ENCODE measurements at regions not wholly inside any gene's neighbourhood (a gene's known extent, or its start where the extent isn't known, plus 50 kb on each side); places are given as distances from the start of the nearest gene placed in this dataset.

- DNase-seq = no peak
Observed at GRCh38 chr18:76252880-76253279, 242.2 kb downstream of the ZNF516 start.

- DNase-seq = no peak
Observed at GRCh38 chr18:76252139-76252538, 242.9 kb downstream of the ZNF516 start.

GRCh38 chr18:76251691-76252090 lies 243.4 kb downstream of the ZNF516 start:
- no peak for DNase-seq

GRCh38 chr18:76246590-76246989 lies 248.5 kb downstream of the ZNF516 start:
- no peak for DNase-seq

- DNase-seq = no peak
Observed at GRCh38 chr18:76234676-76235060, 260.4 kb downstream of the ZNF516 start.

- no peak for DNase-seq
Observed at GRCh38 chr18:76233876-76234675, 261.0 kb downstream of the ZNF516 start.

- no peak for DNase-seq
Observed at GRCh38 chr18:76233406-76233805, 261.6 kb downstream of the ZNF516 start.

- no peak for DNase-seq
Observed at GRCh38 chr18:76232779-76233178, 262.3 kb downstream of the ZNF516 start.

- DNase-seq = no peak
Observed at GRCh38 chr18:76232010-76232409, 263.0 kb downstream of the ZNF516 start.

- DNase-seq = no peak
Observed at GRCh38 chr18:76231402-76231801, 263.6 kb downstream of the ZNF516 start.

GRCh38 chr18:76230791-76231190 lies 264.3 kb downstream of the ZNF516 start:
- no peak for DNase-seq

GRCh38 chr18:76228716-76229115 lies 266.3 kb downstream of the ZNF516 start:
- DNase-seq = no peak

- DNase-seq = no peak
Observed at GRCh38 chr18:76227759-76228158, 267.3 kb downstream of the ZNF516 start.

- no peak for DNase-seq
Observed at GRCh38 chr18:76223403-76223802, 271.6 kb downstream of the ZNF516 start.

- no peak for DNase-seq
Observed at GRCh38 chr18:76219023-76219422, 276.0 kb downstream of the ZNF516 start.

GRCh38 chr18:76216096-76216495 lies 278.9 kb downstream of the ZNF516 start:
- no peak for DNase-seq

- no peak for DNase-seq
Observed at GRCh38 chr18:76213991-76214390, 281.1 kb downstream of the ZNF516 start.

GRCh38 chr18:76212960-76213359 lies 282.1 kb downstream of the ZNF516 start:
- DNase-seq = no peak

GRCh38 chr18:76209597-76209996 lies 285.4 kb downstream of the ZNF516 start:
- no peak for DNase-seq

GRCh38 chr18:76208678-76209306 lies 286.2 kb downstream of the ZNF516 start:
- no peak for DNase-seq

GRCh38 chr18:76205906-76206305 lies 289.1 kb downstream of the ZNF516 start:
- DNase-seq = no peak

- no peak for DNase-seq
Observed at GRCh38 chr18:76203552-76203951, 291.5 kb downstream of the ZNF516 start.

GRCh38 chr18:76202322-76202721 lies 292.7 kb downstream of the ZNF516 start:
- DNase-seq = no peak

GRCh38 chr18:76195601-76196000 lies 299.4 kb downstream of the ZNF516 start:
- DNase-seq = no peak

- no peak for DNase-seq
Observed at GRCh38 chr18:76188097-76188496, 306.9 kb downstream of the ZNF516 start.

Measured in activated gamma-delta T cell (primary cell).